Thyroid gland (tissue), 4 donors: ENCODE measurements at regions not wholly inside any gene's neighbourhood (a gene's known extent, or its start where the extent isn't known, plus 50 kb on each side); places are given as distances from the start of the nearest gene placed in this dataset.
"Not testable (repeated sequence)": the region's sequence is repeated elsewhere in the genome, so short reads cannot be mapped to it uniquely, and the experiment has no call there.

Experiments used
- POLR2A ChIP-seq, 2 donors: fragments of 450-650 bp; IDR thresholded peaks; one replicate each; pipeline ENCODE4 v1.6.1; 2017; ENCODE audit warnings: antibody characterized with exemption in 2 of 2, mild to moderate bottlenecking in 2 of 2, moderate library complexity in 1 of 2
- TF ChIP-seq, protein P1 (sequence below), 6 experiments: fragments of 200-600 bp in 3 of 6; fragments of 450-650 bp in 3 of 6; sonication (generic) in 3 of 6; IDR thresholded peaks; one replicate each; pipeline ENCODE4 v1.5.1; 2016 to 2019; ENCODE audit warnings: antibody characterized with exemption in 6 of 6, mild to moderate bottlenecking in 2 of 6, inconsistent platforms in 1 of 6, moderate library complexity in 1 of 6

DNA sequence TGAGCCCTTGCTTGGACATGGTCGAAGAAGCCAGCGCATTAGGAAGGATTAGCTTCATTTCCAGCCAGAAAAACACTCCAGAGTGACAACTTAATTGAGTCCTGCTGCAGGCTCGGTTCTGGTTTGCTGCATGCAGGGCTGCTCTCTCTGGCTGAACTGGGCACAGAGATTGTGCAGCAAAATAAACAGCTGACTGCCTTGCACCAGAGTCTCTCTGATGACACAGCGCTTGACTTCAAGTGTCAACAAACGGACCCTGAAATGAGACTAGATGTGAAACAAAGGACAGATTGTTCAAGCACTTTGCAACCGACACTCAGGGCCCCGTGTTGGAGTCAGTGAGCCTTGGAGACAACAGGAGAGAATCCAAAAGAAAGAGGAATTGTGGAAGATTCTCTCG, 197.3 kb upstream of the LRRC61 start:
- TF ChIP-seq POLR2A (IDR thresholded peaks at IDR 0.05), result not testable (repeated sequence)
- TF ChIP-seq, protein P1, sequence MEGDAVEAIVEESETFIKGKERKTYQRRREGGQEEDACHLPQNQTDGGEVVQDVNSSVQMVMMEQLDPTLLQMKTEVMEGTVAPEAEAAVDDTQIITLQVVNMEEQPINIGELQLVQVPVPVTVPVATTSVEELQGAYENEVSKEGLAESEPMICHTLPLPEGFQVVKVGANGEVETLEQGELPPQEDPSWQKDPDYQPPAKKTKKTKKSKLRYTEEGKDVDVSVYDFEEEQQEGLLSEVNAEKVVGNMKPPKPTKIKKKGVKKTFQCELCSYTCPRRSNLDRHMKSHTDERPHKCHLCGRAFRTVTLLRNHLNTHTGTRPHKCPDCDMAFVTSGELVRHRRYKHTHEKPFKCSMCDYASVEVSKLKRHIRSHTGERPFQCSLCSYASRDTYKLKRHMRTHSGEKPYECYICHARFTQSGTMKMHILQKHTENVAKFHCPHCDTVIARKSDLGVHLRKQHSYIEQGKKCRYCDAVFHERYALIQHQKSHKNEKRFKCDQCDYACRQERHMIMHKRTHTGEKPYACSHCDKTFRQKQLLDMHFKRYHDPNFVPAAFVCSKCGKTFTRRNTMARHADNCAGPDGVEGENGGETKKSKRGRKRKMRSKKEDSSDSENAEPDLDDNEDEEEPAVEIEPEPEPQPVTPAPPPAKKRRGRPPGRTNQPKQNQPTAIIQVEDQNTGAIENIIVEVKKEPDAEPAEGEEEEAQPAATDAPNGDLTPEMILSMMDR (IDR thresholded peaks at IDR 0.05), result not testable (repeated sequence)
